Transverse colon (tissue), 4 donors: ENCODE measurements at regions not wholly inside any gene's neighbourhood (a gene's known extent, or its start where the extent isn't known, plus 50 kb on each side); places are given as distances from the start of the nearest gene placed in this dataset.

Experiments used
- DNase-seq: peaks from one replicate; pipeline ENCODE4 v3.0.0-alpha.2; 2019
- H3K27ac ChIP-seq, 4 donors: fragments of 200-600 bp; sonication (generic); 2 replicates each; pipeline ENCODE4 v1.5.1; 2016 to 2018; ENCODE audit warnings: inconsistent platforms in 4 of 4
- H3K27me3 ChIP-seq: fragments of 200-600 bp; sonication (generic); 2 replicates; pipeline ENCODE4 v1.5.1; 2017; ENCODE audit warnings: inconsistent platforms
- H3K36me3 ChIP-seq, 4 donors: fragments of 200-600 bp; sonication (generic); 2 replicates each; pipeline ENCODE4 v1.5.1; 2017 to 2019; ENCODE audit warnings: inconsistent platforms in 4 of 4
- H3K4me1 ChIP-seq, 4 donors: fragments of 200-600 bp; sonication (generic); 2 replicates each; pipeline ENCODE4 v1.5.1; 2017 to 2020; ENCODE audit warnings: inconsistent platforms in 4 of 4
- H3K4me3 ChIP-seq, 4 donors: fragments of 200-600 bp; sonication (generic); 1 replicate in 1 of 4; 2 replicates in 3 of 4; pipeline versions ENCODE4 v1.5.1 to v1.6.1; 2017 to 2019; ENCODE audit warnings: inconsistent platforms in 4 of 4
- H3K9me3 ChIP-seq, 2 donors: fragments of 200-600 bp; sonication (generic); 2 replicates each; pipeline ENCODE4 v1.5.1; 2017 to 2019; ENCODE audit warnings: inconsistent platforms in 2 of 2
- CTCF ChIP-seq, 5 experiments: fragments of 200-600 bp in 3 of 5; fragments of 450-650 bp in 2 of 5; sonication (generic) in 3 of 5; IDR thresholded peaks; 1 replicate in 2 of 5; 2 replicates in 3 of 5; pipeline ENCODE4 v1.5.1; 2016 to 2017; ENCODE audit warnings: antibody characterized with exemption in 5 of 5, inconsistent platforms in 3 of 5, mild to moderate bottlenecking in 2 of 5, moderate library complexity in 1 of 5
- EP300 ChIP-seq: sonication (generic); formaldehyde crosslinking; IDR thresholded peaks from one replicate; pipeline ENCODE4 v1.6.1; 2017; ENCODE audit warnings: antibody characterized with exemption, low read depth
- POLR2A ChIP-seq: fragments of 450-650 bp; IDR thresholded peaks from one replicate; pipeline ENCODE4 v1.6.1; 2016; ENCODE audit warnings: antibody characterized with exemption, mild to moderate bottlenecking, moderate library complexity
- POLR2AphosphoS5 ChIP-seq, 3 donors: sonication (generic); formaldehyde crosslinking; IDR thresholded peaks; one replicate each; pipeline ENCODE4 v1.6.1; 2016; ENCODE audit warnings: antibody characterized with exemption in 3 of 3
- WGBS, 2 donors: methylation state at CpG; one replicate each; pipeline ENCODE4 v1.1.5; 2018; ENCODE audit warnings: low coverage in 1 of 2; 5-methylcytosine and 5-hydroxymethylcytosine counted together
- in situ Hi-C, 4 donors: fragments of 200-750 bp; cut with MboI; loops; one replicate each; pipeline versions ENCODE4 v1.15.0 to v1.15.1; 2017; ENCODE audit warnings: low sequenced_read_pairs in 3 of 4, low pct_ligation_motif_present in 1 of 4, low pct_unique_long_range_greater_than_20kb in 1 of 4
- intact Hi-C: fragments of 100-400 bp; cut with DNase I; formaldehyde crosslinking; loops from one replicate; pipeline ENCODE4 v1.15.1; 2023; ENCODE audit warnings: low total_unique reads

- Histone ChIP-seq H3K4me1 (peaks cover 0 to 13% (median 3%) of the 10 kb centered on the region in 4 donors), H3K27ac (peak overlapping the region in 1 of 4 donors; percentile 38), H3K9me3 (no peaks in the 10 kb centered on the region), H3K4me3 (no peak overlapping the region), H3K36me3 (no peaks in the 10 kb centered on the region), H3K27me3 (no peaks in the 10 kb centered on the region)
- intact Hi-C loops, result no loop called here
- no peak for DNase-seq
- WGBS, 2 donors, result 85 to 100% methylated on average over 1 to 3 of the region's 3 CpGs
- no peak for TF ChIP-seq EP300
- in situ Hi-C loops, result no loop called here
Measured at GRCh38 chr1:42044346-42044745, 108.9 kb upstream of the GUCA2B start.

- H3K4me1 ChIP-seq, result peaks cover 0 to 13% (median 3%) of the 10 kb centered on the region in 4 donors
- WGBS, 2 donors, result 65% methylated on average over 1 of the region's 1 CpG; no CpG with 5 or more reads in 1 of the 2 donors
Measured at GRCh38 chr1:42043811-42044210, 109.4 kb upstream of the GUCA2B start.

DNA sequence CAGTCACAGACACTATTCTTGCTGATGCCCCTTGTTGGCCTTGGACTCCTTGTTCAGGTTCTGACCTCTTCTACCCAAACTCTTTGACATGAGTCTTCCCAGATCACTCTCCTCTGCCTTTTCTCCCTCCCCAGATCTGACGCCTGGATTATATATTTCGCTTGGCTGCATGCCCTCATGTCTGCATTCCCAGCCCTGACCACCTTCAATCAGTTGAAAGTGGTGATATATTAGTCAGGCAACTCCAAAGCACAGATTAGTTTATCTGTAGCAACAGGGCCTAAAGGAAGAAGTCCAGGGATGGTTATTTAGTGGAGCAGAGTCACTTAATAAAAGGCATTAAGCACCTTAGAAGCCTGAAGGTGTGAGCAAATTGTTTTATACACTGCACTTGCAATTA, 110.0 kb upstream of the GUCA2B start:
- Histone ChIP-seq H3K4me1 (peaks cover 0 to 13% (median 3%) of the 10 kb centered on the region in 4 donors), H3K4me3 (no peak overlapping the region), H3K36me3 (no peaks in the 10 kb centered on the region), H3K27ac (no peak overlapping the region), H3K9me3 (no peaks in the 10 kb centered on the region), H3K27me3 (no peaks in the 10 kb centered on the region)
- intact Hi-C loops, result no loop called here
- in situ Hi-C loops, result no loop called here
- WGBS, 2 donors, result 44 to 53% methylated on average over 2 of the region's 2 CpGs
- DNase-seq, result no peak
- TF ChIP-seq POLR2A, result no peak
- no peak for TF ChIP-seq POLR2AphosphoS5 (IDR thresholded peaks at IDR 0.05)
- TF ChIP-seq CTCF (IDR thresholded peaks at IDR 0.05), result no peak
- TF ChIP-seq EP300, result no peak

More at GRCh38 chr1:42043811-42044210, 109.4 kb upstream of the GUCA2B start:
- in situ Hi-C loops, result no loop called here
- Histone ChIP-seq H3K36me3 (no peaks in the 10 kb centered on the region), H3K27me3 (no peaks in the 10 kb centered on the region), H3K9me3 (no peaks in the 10 kb centered on the region), H3K27ac (peak overlapping the region in 1 of 4 donors; percentile 38), H3K4me3 (no peak overlapping the region)
- intact Hi-C loops, result no loop called here
- TF ChIP-seq POLR2A, result no peak
- no peak for TF ChIP-seq EP300
- TF ChIP-seq CTCF (IDR thresholded peaks at IDR 0.05), result no peak
- TF ChIP-seq POLR2AphosphoS5 (IDR thresholded peaks at IDR 0.05), result no peak
- no peak for DNase-seq

GRCh38 chr1:42041031-42041430, 112.2 kb upstream of the GUCA2B start:
- Histone ChIP-seq H3K36me3 (no peaks in the 10 kb centered on the region), H3K27ac (no peak overlapping the region), H3K4me1 (peaks cover 0 to 17% (median 8%) of the 10 kb centered on the region in 4 donors), H3K4me3 (no peak overlapping the region), H3K9me3 (no peaks in the 10 kb centered on the region), H3K27me3 (no peaks in the 10 kb centered on the region)
- 86 to 92% methylated on average over 1 to 17 of the region's 17 CpGs for WGBS, 2 donors
- TF ChIP-seq POLR2A, result no peak
- TF ChIP-seq EP300, result no peak
- TF ChIP-seq POLR2AphosphoS5 (IDR thresholded peaks at IDR 0.05), result no peak
- TF ChIP-seq CTCF (IDR thresholded peaks at IDR 0.05), result no peak
- in situ Hi-C loops, result no loop called here
- intact Hi-C loops, result no loop called here
- DNase-seq, result no peak

- Histone ChIP-seq H3K4me1 (peaks cover 0 to 17% (median 8%) of the 10 kb centered on the region in 4 donors), H3K27ac (no peak overlapping the region), H3K9me3 (no peaks in the 10 kb centered on the region), H3K36me3 (no peaks in the 10 kb centered on the region), H3K4me3 (no peak overlapping the region), H3K27me3 (no peaks in the 10 kb centered on the region)
- DNase-seq, result no peak
- TF ChIP-seq POLR2A (no peak), CTCF (IDR thresholded peaks at IDR 0.05) (no peak), POLR2AphosphoS5 (IDR thresholded peaks at IDR 0.05) (no peak), EP300 (no peak)
- in situ Hi-C loops (no loop called here), intact Hi-C loops (no loop called here)
- WGBS, 2 donors, result 93% methylated on average over 14 of the region's 14 CpGs; no CpG with 5 or more reads in 1 of the 2 donors
Measured at GRCh38 chr1:42040159-42040558, 113.1 kb upstream of the GUCA2B start.
